A549 (cell line): ENCODE measurements at regions not wholly inside any gene's neighbourhood (a gene's known extent, or its start where the extent isn't known, plus 50 kb on each side); places are given as distances from the start of the nearest gene placed in this dataset.

ENCODE experiments used
- ATAC-seq, 2 experiments: fragments of 200-7000 bp in 1 of 2; fragments of >200 bp in 1 of 2; cut with Nextera tagmentation in 1 of 2; cut with Tn5 transposase in 1 of 2; 3 replicates each; pipeline versions ENCODE4 v1.8.0 to v1.9.1; 2018 to 2020; ENCODE audit warnings: mild to moderate bottlenecking in 1 of 2, moderate library complexity in 1 of 2
- CTCF ChIA-PET: fragments of 300-600 bp; sonication (Branson Sonifier 250); formaldehyde crosslinking; extraction: SDS; loops from one replicate; lab custom pipeline; 2021; ENCODE audit warnings: antibody characterized with exemption, inconsistent platforms; lab: Yijun Ruan, JAX
- POLR2A ChIA-PET: fragments of 350-600 bp; formaldehyde crosslinking; extraction: SDS; loops from one replicate; lab custom pipeline; 2021; ENCODE audit warnings: antibody characterized with exemption, inconsistent platforms; lab: Yijun Ruan, JAX
- DNase-seq, 2 experiments: peaks; one replicate each; pipeline versions ENCODE4 v3.0.0 to v3.0.0-alpha.2; 2011 to 2016; ENCODE audit warnings: low read depth in 1 of 2, low spot score in 1 of 2
- FAIRE-seq: peaks from 2 replicates; lab custom pipeline; 2011; peaks lifted over from hg19 to GRCh38; lab: Jason Lieb, UNC
- H3K27ac ChIP-seq, 2 experiments: fragments of >200 bp; sonication (Bioruptor Twin); formaldehyde crosslinking; 3 replicates each; pipeline ENCODE4 v1.5.1; 2016 to 2017
- H3K4me1 ChIP-seq: fragments of >200 bp; sonication (Bioruptor Twin); formaldehyde crosslinking; 3 replicates; pipeline ENCODE4 v1.6.1; 2016
- H3K4me2 ChIP-seq: fragments of >200 bp; sonication (Bioruptor Twin); formaldehyde crosslinking; 3 replicates; pipeline ENCODE4 v1.6.1; 2016
- H3K4me3 ChIP-seq: fragments of >200 bp; sonication (Bioruptor Twin); formaldehyde crosslinking; 3 replicates; pipeline ENCODE4 v1.5.1; 2016
- H3K9me3 ChIP-seq: fragments of >200 bp; sonication (Bioruptor Twin); formaldehyde crosslinking; 3 replicates; pipeline ENCODE4 v1.6.1; 2016
- BHLHE40 ChIP-seq: IDR thresholded peaks from 2 replicates; pipeline ENCODE4 v1.6.1; 2012; ENCODE audit warnings: low read depth, low read length, inconsistent platforms
- CBX2 ChIP-seq: fragments of 200-600 bp; sonication (generic); IDR thresholded peaks from 2 replicates; pipeline ENCODE4 v1.6.1; 2016; ENCODE audit warnings: low read depth, mild to moderate bottlenecking, borderline replicate concordance
- CBX8 ChIP-seq: fragments of 200-600 bp; sonication (generic); IDR thresholded peaks from 2 replicates; pipeline ENCODE4 v1.6.1; 2016
- CHD4 ChIP-seq: fragments of 200-600 bp; sonication (generic); IDR thresholded peaks from 2 replicates; pipeline ENCODE4 v1.6.1; 2016; ENCODE audit warnings: antibody characterized with exemption, mild to moderate bottlenecking, borderline replicate concordance
- ELK1 ChIP-seq: fragments of 150-350 bp; IDR thresholded peaks from 2 replicates; pipeline ENCODE4 v1.6.1; 2014; ENCODE audit warnings: low read depth, mild to moderate bottlenecking, low read length
- HDAC2 ChIP-seq: fragments of 200-600 bp; sonication (generic); IDR thresholded peaks from 2 replicates; pipeline ENCODE4 v1.6.1; 2016
- HES2 ChIP-seq: fragments of >200 bp; sonication (Bioruptor Twin); formaldehyde crosslinking; IDR thresholded peaks from 2 replicates; pipeline ENCODE4 v1.6.1; 2016
- HEYL ChIP-seq: fragments of 250-450 bp; sonication (Bioruptor Pico); IDR thresholded peaks from 2 replicates; pipeline ENCODE4 v1.8.0; 2021; ENCODE audit warnings: mild to moderate bottlenecking, moderate library complexity
- HMGXB4 ChIP-seq: fragments of 250-450 bp; sonication (Bioruptor Pico); IDR thresholded peaks from 2 replicates; pipeline ENCODE4 v1.5.0; 2021; ENCODE audit warnings: mild to moderate bottlenecking, moderate library complexity, borderline replicate concordance
- HOXB5 ChIP-seq: fragments of 250-450 bp; sonication (Bioruptor Pico); IDR thresholded peaks from 2 replicates; pipeline ENCODE4 v1.5.0; 2020; ENCODE audit warnings: mild to moderate bottlenecking, moderate library complexity
- JUN ChIP-seq, 2 experiments: fragments of >200 bp; sonication (Bioruptor Twin); formaldehyde crosslinking; IDR thresholded peaks; 2 replicates in 1 of 2; 3 replicates in 1 of 2; pipeline ENCODE4 v1.6.1; 2016 to 2017
- JUNB ChIP-seq: fragments of >200 bp; sonication (Bioruptor Twin); formaldehyde crosslinking; IDR thresholded peaks from 2 replicates; pipeline ENCODE4 v1.6.1; 2016
- KDM1A ChIP-seq: fragments of 200-600 bp; sonication (generic); IDR thresholded peaks from 2 replicates; pipeline ENCODE4 v1.6.1; 2016; ENCODE audit warnings: low read depth, mild to moderate bottlenecking
- MAZ ChIP-seq: fragments of 150-350 bp; IDR thresholded peaks from 2 replicates; pipeline ENCODE4 v1.6.1; 2014; ENCODE audit warnings: antibody characterized with exemption, low read depth, low read length, borderline replicate concordance
- NFE2L2 ChIP-seq: fragments of 150-350 bp; conservative IDR thresholded peaks from 2 replicates; pipeline ENCODE4 v1.6.1; 2014; ENCODE audit warnings: low read length
- NPAS2 ChIP-seq: fragments of 250-450 bp; sonication (Bioruptor Pico); IDR thresholded peaks from 2 replicates; pipeline ENCODE4 v1.8.0; 2022; ENCODE audit warnings: mild to moderate bottlenecking, moderate library complexity, borderline replicate concordance
- POLR2A ChIP-seq: IDR thresholded peaks from 2 replicates; pipeline ENCODE4 v1.6.1; 2012; ENCODE audit warnings: mild to moderate bottlenecking, low read length
- RAD21 ChIP-seq, 2 experiments: fragments of >200 bp in 1 of 2; sonication (Bioruptor Twin) in 1 of 2; formaldehyde crosslinking in 1 of 2; IDR thresholded peaks in 1 of 2; conservative IDR thresholded peaks in 1 of 2; 2 replicates in 1 of 2; 3 replicates in 1 of 2; pipeline ENCODE4 v1.6.1; 2012 to 2018; ENCODE audit warnings: inconsistent platforms in 1 of 2
- REST ChIP-seq: fragments of 200-600 bp; sonication (generic); IDR thresholded peaks from 2 replicates; pipeline ENCODE4 v1.6.1; 2016; ENCODE audit warnings: antibody characterized with exemption, mild to moderate bottlenecking, moderate library complexity
- TFCP2L1 ChIP-seq: fragments of 250-450 bp; sonication (Bioruptor Pico); IDR thresholded peaks from 2 replicates; pipeline ENCODE4 v1.5.0; 2021; ENCODE audit warnings: mild to moderate bottlenecking
- USF2 ChIP-seq: fragments of 450-650 bp; IDR thresholded peaks from 2 replicates; pipeline ENCODE4 v1.6.1; 2014; ENCODE audit warnings: antibody characterized with exemption
- ZNF302 ChIP-seq: fragments of 250-450 bp; sonication (Bioruptor Pico); IDR thresholded peaks from 2 replicates; pipeline ENCODE4 v1.9.0; 2021; ENCODE audit warnings: inconsistent platforms, mild to moderate bottlenecking, moderate library complexity
- ZSCAN20 ChIP-seq: fragments of 250-450 bp; sonication (Bioruptor Pico); IDR thresholded peaks from 2 replicates; pipeline ENCODE4 v1.8.0; 2022; ENCODE audit warnings: mild to moderate bottlenecking, moderate library complexity
- WGBS: methylation state at CpG from one replicate; pipeline ENCODE4 v1.1.6; 2017; ENCODE audit errors: missing lambda C conversion rate; 5-methylcytosine and 5-hydroxymethylcytosine counted together

GRCh38 chr6:151676460-151676945 lies 131.0 kb upstream of the ESR1 start:
- 72% methylated on average over 7 of the region's 7 CpGs for WGBS
- ATAC-seq (no peak), FAIRE-seq (no peak), DNase-seq (no peak)
- Histone ChIP-seq H3K9me3 (no peaks in the 10 kb centered on the region), H3K27ac (no peak overlapping the region), H3K4me3 (no peak overlapping the region), H3K4me2 (no peak overlapping the region), H3K4me1 (0 out of 3 replicates have a peak, but pooled peaks cover 3% of the 10 kb centered on the region)
- TF ChIP-seq ZSCAN20 (CRISPR knock-in tag) (no peak), CBX8 (no peak), HES2 (no peak), HDAC2 (no peak), CBX2 (no peak), CHD4 (no peak), TFCP2L1 (CRISPR knock-in tag) (no peak), MAZ (no peak), JUN (IDR thresholded peaks at IDR 0.05) (no peak), JUNB (no peak), HMGXB4 (CRISPR knock-in tag) (no peak), REST (no peak), RAD21 (conservative IDR thresholded peaks at IDR 0.05 in 1 of 2, IDR thresholded peaks at IDR 0.05 in 1 of 2) (no peak), ELK1 (no peak), HEYL (CRISPR knock-in tag) (no peak), KDM1A (no peak), NPAS2 (no peak), BHLHE40 (no peak)
- ChIA-PET POLR2A (no interaction called here), CTCF (interaction anchor here (1.2 to 1.8 kb wide), 4 partner anchors 67 to 591 kb away, joined by 3 to 5 read pairs (median 4); no protein-coding TSS in a partner anchor)

- 0 out of 3 replicates have a peak, but pooled peaks cover 3% of the 10 kb centered on the region for H3K4me1 ChIP-seq
- no peak for DNase-seq
- H3K4me3 ChIP-seq, result no peak overlapping the region
- no peak for ATAC-seq
- no peak overlapping the region for H3K27ac ChIP-seq
- CTCF ChIA-PET, result no interaction called here
- POLR2A ChIA-PET, result no interaction called here
- H3K9me3 ChIP-seq, result no peaks in the 10 kb centered on the region
- FAIRE-seq, result no peak
- H3K4me2 ChIP-seq, result no peak overlapping the region
- whole genome bisulfite sequencing, result 52% methylated on average over 6 of the region's 6 CpGs
- TF ChIP-seq USF2 (no peak), JUNB (no peak), HEYL (CRISPR knock-in tag) (no peak), NFE2L2 (no peak), HOXB5 (no peak), CBX2 (no peak), HMGXB4 (CRISPR knock-in tag) (no peak), POLR2A (no peak), HES2 (no peak), ZNF302 (CRISPR knock-in tag) (no peak), RAD21 (conservative IDR thresholded peaks at IDR 0.05 in 1 of 2, IDR thresholded peaks at IDR 0.05 in 1 of 2) (no peak), REST (no peak)
Measured at GRCh38 chr6:151677404-151677803, 130.1 kb upstream of the ESR1 start.
